BLaER1 (cell line): ENCODE measurements at regions not wholly inside any gene's neighbourhood (a gene's known extent, or its start where the extent isn't known, plus 50 kb on each side); places are given as distances from the start of the nearest gene placed in this dataset.
"Not testable (repeated sequence)": the region's sequence is repeated elsewhere in the genome, so short reads cannot be mapped to it uniquely, and the experiment has no call there.

ENCODE experiments used
- H3K27ac ChIP-seq: shearing (Covaris generic); formaldehyde crosslinking; 2 replicates; pipeline ENCODE4 v1.8.1; 2022
- H3K27me3 ChIP-seq: shearing (Covaris generic); formaldehyde crosslinking; 2 replicates; pipeline ENCODE4 v1.8.1; 2022
- H3K36me3 ChIP-seq: shearing (Covaris generic); formaldehyde crosslinking; 2 replicates; pipeline ENCODE4 v1.8.1; 2022
- H3K4me1 ChIP-seq: shearing (Covaris generic); formaldehyde crosslinking; 2 replicates; pipeline ENCODE4 v1.8.1; 2022
- H3K4me2 ChIP-seq: shearing (Covaris generic); formaldehyde crosslinking; 2 replicates; pipeline ENCODE4 v1.8.1; 2022
- H3K4me3 ChIP-seq: shearing (Covaris generic); formaldehyde crosslinking; 2 replicates; pipeline ENCODE4 v1.8.1; 2022
- H3K9ac ChIP-seq: shearing (Covaris generic); formaldehyde crosslinking; 2 replicates; pipeline ENCODE4 v1.8.1; 2022
- H3K9me3 ChIP-seq: shearing (Covaris generic); formaldehyde crosslinking; 2 replicates; pipeline ENCODE4 v1.8.1; 2022
- H4K20me1 ChIP-seq: shearing (Covaris generic); formaldehyde crosslinking; 2 replicates; pipeline ENCODE4 v1.8.1; 2022
- Cebpa-rat ChIP-seq: shearing (Covaris generic); IDR thresholded peaks from 2 replicates; pipeline ENCODE4 v1.8.1; 2022

- no peaks in the 10 kb centered on the region for H4K20me1 ChIP-seq
- no peaks in the 10 kb centered on the region for H3K4me1 ChIP-seq
- H3K4me2 ChIP-seq, result no peak overlapping the region
- TF ChIP-seq Cebpa-rat, result no peak
- no peak overlapping the region for H3K9ac ChIP-seq
- no peak overlapping the region for H3K27ac ChIP-seq
- H3K27me3 ChIP-seq, result no peaks in the 10 kb centered on the region
- no peak overlapping the region for H3K4me3 ChIP-seq
- no peaks in the 10 kb centered on the region for H3K9me3 ChIP-seq
- no peaks in the 10 kb centered on the region for H3K36me3 ChIP-seq
These were observed 743.2 kb upstream of the RGS18 start for GRCh38 chr1:191414981-191415640.

GRCh38 chr1:191419842-191420241 lies 738.4 kb upstream of the RGS18 start:
- no peak overlapping the region for H3K27ac ChIP-seq
- H3K36me3 ChIP-seq, result no peaks in the 10 kb centered on the region
- H3K9ac ChIP-seq, result no peak overlapping the region
- no peak for TF ChIP-seq Cebpa-rat
- no peak overlapping the region for H3K4me3 ChIP-seq
- no peaks in the 10 kb centered on the region for H3K9me3 ChIP-seq
- no peak overlapping the region for H3K4me2 ChIP-seq
- H4K20me1 ChIP-seq, result no peaks in the 10 kb centered on the region
- H3K4me1 ChIP-seq, result no peaks in the 10 kb centered on the region
- no peaks in the 10 kb centered on the region for H3K27me3 ChIP-seq

- Histone ChIP-seq H3K27me3 (no peaks in the 10 kb centered on the region), H3K9ac (no peak overlapping the region), H3K4me1 (no peaks in the 10 kb centered on the region), H4K20me1 (no peaks in the 10 kb centered on the region), H3K9me3 (no peaks in the 10 kb centered on the region), H3K4me2 (no peak overlapping the region), H3K27ac (no peak overlapping the region), H3K36me3 (no peaks in the 10 kb centered on the region), H3K4me3 (no peak overlapping the region)
- no peak for TF ChIP-seq Cebpa-rat
These were observed 730.7 kb upstream of the RGS18 start for GRCh38 chr1:191427593-191427992.

DNA sequence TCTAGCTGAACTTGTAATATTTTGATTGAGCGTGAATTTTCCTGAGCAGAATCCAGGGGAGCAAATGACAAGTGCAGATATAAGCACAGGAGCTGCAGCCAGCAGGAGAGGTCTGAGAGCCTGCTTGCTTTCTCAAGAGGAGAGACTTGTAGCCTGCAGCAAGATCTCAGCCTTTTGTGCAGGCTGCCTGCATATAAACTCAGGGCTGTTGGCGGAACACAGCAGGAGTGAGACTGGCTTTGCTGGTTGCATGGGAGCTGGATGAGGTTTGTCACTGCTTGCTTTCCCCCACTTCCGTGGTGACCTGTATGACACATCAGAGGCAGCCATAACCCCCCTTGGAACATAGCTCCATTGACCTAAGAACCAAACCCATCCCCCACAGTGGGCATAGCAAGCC lies 725.4 kb upstream of the RGS18 start:
- Histone ChIP-seq H3K4me1 (no peaks in the 10 kb centered on the region), H3K9me3 (no peaks in the 10 kb centered on the region), H3K27ac (no peak overlapping the region), H4K20me1 (no peaks in the 10 kb centered on the region), H3K4me3 (no peak overlapping the region), H3K4me2 (no peak overlapping the region), H3K36me3 (no peaks in the 10 kb centered on the region), H3K9ac (no peak overlapping the region), H3K27me3 (no peaks in the 10 kb centered on the region)
- TF ChIP-seq Cebpa-rat, result no peak

DNA sequence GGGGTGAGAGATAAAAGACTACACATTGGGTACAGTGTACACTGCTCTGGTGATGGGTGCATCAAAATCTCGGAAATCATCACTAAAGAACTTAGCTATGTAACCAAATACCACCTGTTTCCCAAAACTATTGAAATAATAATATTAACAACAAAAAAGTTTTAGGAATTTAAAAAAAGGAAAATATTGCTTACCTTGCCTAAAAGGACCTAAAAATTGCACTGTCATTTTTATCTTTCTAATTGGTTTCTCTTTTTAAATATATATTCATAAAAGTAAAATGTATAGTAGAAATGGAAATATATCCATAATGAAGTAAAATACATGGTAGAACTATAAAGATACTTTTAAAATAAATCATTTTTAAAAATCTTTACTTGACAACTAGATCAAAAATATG lies 719.3 kb upstream of the RGS18 start:
- Histone ChIP-seq H3K9me3 (no peaks in the 10 kb centered on the region), H3K4me1 (no peaks in the 10 kb centered on the region), H4K20me1 (no peaks in the 10 kb centered on the region), H3K4me3 (no peak overlapping the region), H3K36me3 (no peaks in the 10 kb centered on the region), H3K27ac (no peak overlapping the region), H3K4me2 (no peak overlapping the region), H3K9ac (no peak overlapping the region), H3K27me3 (no peaks in the 10 kb centered on the region)
- TF ChIP-seq Cebpa-rat, result no peak

GRCh38 chr1:191448279-191448678 lies 710.0 kb upstream of the RGS18 start:
- not testable (repeated sequence) for H3K4me1 ChIP-seq, H3K4me3 ChIP-seq, H3K36me3 ChIP-seq, H3K27ac ChIP-seq, H3K9me3 ChIP-seq, H3K4me2 ChIP-seq, H3K27me3 ChIP-seq, H4K20me1 ChIP-seq, H3K9ac ChIP-seq

DNA sequence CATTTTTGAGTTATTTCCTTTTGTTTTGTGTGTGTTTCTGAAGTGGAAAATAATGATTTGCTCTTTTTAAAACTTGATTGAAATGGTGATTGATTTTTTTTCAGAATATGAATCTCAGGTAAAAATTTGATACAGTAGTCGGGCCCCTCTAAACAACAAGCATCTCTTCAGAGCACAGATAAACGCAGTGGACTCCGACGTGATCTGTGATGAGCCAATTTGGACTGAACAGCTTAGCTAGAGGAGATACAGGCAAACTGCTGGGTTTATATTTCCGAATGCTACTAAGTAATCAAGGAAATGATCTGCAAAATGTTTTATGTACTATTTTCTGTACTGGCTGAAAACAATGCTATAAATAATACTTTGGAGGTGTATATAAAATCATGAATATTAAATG lies 705.7 kb upstream of the RGS18 start:
- no peaks in the 10 kb centered on the region for H3K36me3 ChIP-seq
- no peak overlapping the region for H3K9ac ChIP-seq
- 0 out of 2 replicates have a peak, but pooled peaks cover 5% of the 10 kb centered on the region for H3K4me1 ChIP-seq
- no peaks in the 10 kb centered on the region for H3K27me3 ChIP-seq
- no peak overlapping the region for H3K4me3 ChIP-seq
- no peaks in the 10 kb centered on the region for H3K9me3 ChIP-seq
- no peaks in the 10 kb centered on the region for H4K20me1 ChIP-seq
- H3K27ac ChIP-seq, result no peak overlapping the region
- no peak overlapping the region for H3K4me2 ChIP-seq
- no peak for TF ChIP-seq Cebpa-rat

GRCh38 chr1:191453487-191453886 lies 704.8 kb upstream of the RGS18 start:
- H3K27me3 ChIP-seq, result no peaks in the 10 kb centered on the region
- H3K4me2 ChIP-seq, result no peak overlapping the region
- H3K9me3 ChIP-seq, result no peaks in the 10 kb centered on the region
- H4K20me1 ChIP-seq, result no peaks in the 10 kb centered on the region
- TF ChIP-seq Cebpa-rat, result no peak
- no peak overlapping the region for H3K27ac ChIP-seq
- H3K4me3 ChIP-seq, result no peak overlapping the region
- H3K4me1 ChIP-seq, result 0 out of 2 replicates have a peak, but pooled peaks cover 5% of the 10 kb centered on the region
- H3K36me3 ChIP-seq, result no peaks in the 10 kb centered on the region
- no peak overlapping the region for H3K9ac ChIP-seq

DNA sequence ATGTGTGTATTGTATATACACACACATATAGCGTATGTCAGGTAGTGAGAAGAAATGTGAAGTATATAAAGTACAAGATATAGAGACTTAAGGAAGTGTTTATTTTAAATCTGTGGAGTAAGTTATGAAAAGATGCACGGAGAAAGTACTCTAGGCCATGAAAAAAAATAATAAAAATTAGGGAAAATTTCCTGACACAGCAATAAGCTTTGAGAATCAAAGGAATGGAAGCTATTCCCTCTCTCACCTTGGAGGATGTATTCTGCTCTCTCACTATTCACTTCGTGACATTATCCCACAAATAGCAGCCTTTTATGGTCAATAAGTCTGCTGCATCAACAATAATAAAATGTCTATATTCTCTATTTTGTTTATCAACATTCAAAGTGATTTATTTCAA lies 700.4 kb upstream of the RGS18 start:
- H3K9me3 ChIP-seq, result no peaks in the 10 kb centered on the region
- H3K36me3 ChIP-seq, result no peaks in the 10 kb centered on the region
- no peaks in the 10 kb centered on the region for H3K27me3 ChIP-seq
- H3K4me1 ChIP-seq, result 0 out of 2 replicates have a peak, but pooled peaks cover 5% of the 10 kb centered on the region
- no peak overlapping the region for H3K9ac ChIP-seq
- no peak overlapping the region for H3K4me3 ChIP-seq
- no peak overlapping the region for H3K4me2 ChIP-seq
- TF ChIP-seq Cebpa-rat, result no peak
- no peak overlapping the region for H3K27ac ChIP-seq
- no peaks in the 10 kb centered on the region for H4K20me1 ChIP-seq

DNA sequence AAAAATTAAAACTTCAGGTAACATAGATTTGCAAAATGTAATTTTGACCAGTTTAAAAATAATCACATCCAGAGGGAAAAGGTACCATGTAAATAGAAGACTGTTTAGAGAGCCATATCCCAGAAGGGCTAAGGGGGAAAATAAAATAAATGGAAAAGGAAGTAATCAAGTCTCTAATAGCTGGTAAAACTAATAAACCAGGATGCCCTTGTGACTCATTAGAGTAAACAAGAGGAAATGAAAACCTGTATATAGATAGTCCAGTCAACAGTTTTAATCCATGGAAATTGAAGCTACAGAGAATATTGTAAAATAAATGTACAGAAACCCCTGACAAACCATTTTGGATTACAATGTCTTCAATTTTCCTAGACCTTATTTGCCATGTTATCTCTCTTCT lies 698.0 kb upstream of the RGS18 start:
- no peak overlapping the region for H3K9ac ChIP-seq
- no peaks in the 10 kb centered on the region for H3K4me1 ChIP-seq
- H3K4me2 ChIP-seq, result no peak overlapping the region
- H3K27ac ChIP-seq, result no peak overlapping the region
- H3K27me3 ChIP-seq, result no peaks in the 10 kb centered on the region
- no peak overlapping the region for H3K4me3 ChIP-seq
- no peaks in the 10 kb centered on the region for H3K36me3 ChIP-seq
- no peaks in the 10 kb centered on the region for H4K20me1 ChIP-seq
- TF ChIP-seq Cebpa-rat, result no peak
- H3K9me3 ChIP-seq, result no peaks in the 10 kb centered on the region

GRCh38 chr1:191483988-191484387 lies 674.3 kb upstream of the RGS18 start:
- Histone ChIP-seq H3K4me1 (no peaks in the 10 kb centered on the region), H3K27ac (no peak overlapping the region), H3K4me2 (no peak overlapping the region), H3K9ac (no peak overlapping the region), H3K4me3 (no peak overlapping the region), H4K20me1 (no peaks in the 10 kb centered on the region), H3K27me3 (no peaks in the 10 kb centered on the region), H3K36me3 (no peaks in the 10 kb centered on the region), H3K9me3 (no peaks in the 10 kb centered on the region)
- no peak for TF ChIP-seq Cebpa-rat
